ENCODE measurements at regions not wholly inside any gene's neighbourhood (a gene's known extent, or its start where the extent isn't known, plus 50 kb on each side); places are given as distances from the start of the nearest gene placed in this dataset.

- WGBS, 2 donors: 82 to 86% methylated on average over 4 of the region's 4 CpGs
- Histone ChIP-seq H3K4me3 (no peak overlapping the region), H3K4me1 (no peaks in the 10 kb centered on the region), H3K27me3 (no peaks in the 10 kb centered on the region), H3K36me3 (no peaks in the 10 kb centered on the region), H3K27ac (no peak overlapping the region), H3K9me3 (no peaks in the 10 kb centered on the region)
- no peak for DNase-seq (ENCODE audit: low spot score in 2 of 2)
- TF ChIP-seq CTCF (IDR thresholded peaks at IDR 0.05) (no peak), POLR2A (IDR thresholded peaks at IDR 0.05) (no peak), EP300 (IDR thresholded peaks at IDR 0.05) (no peak)
Measured at GRCh38 chr4:11334887-11335286, 93.8 kb downstream of the HS3ST1 start.

GRCh38 chr4:11328401-11328800 is 100.3 kb downstream of the HS3ST1 start:
- H3K36me3 ChIP-seq: no peaks in the 10 kb centered on the region
- no peak overlapping the region for H3K27ac ChIP-seq
- 67 to 76% methylated on average over 2 of the region's 2 CpGs for WGBS, 2 donors
- TF ChIP-seq POLR2A (IDR thresholded peaks at IDR 0.05) (no peak), EP300 (IDR thresholded peaks at IDR 0.05) (no peak), CTCF (IDR thresholded peaks at IDR 0.05) (no peak)
- no peak for DNase-seq (ENCODE audit: low spot score in 2 of 2)
- H3K9me3 ChIP-seq: peaks cover 0 to 6% (median 0%) of the 10 kb centered on the region in 4 donors
- no peaks in the 10 kb centered on the region for H3K27me3 ChIP-seq
- no peaks in the 10 kb centered on the region for H3K4me1 ChIP-seq
- H3K4me3 ChIP-seq: no peak overlapping the region

- TF ChIP-seq POLR2A (IDR thresholded peaks at IDR 0.05): no peak
- TF ChIP-seq CTCF (IDR thresholded peaks at IDR 0.05): no peak
- Histone ChIP-seq H3K27me3 (no peaks in the 10 kb centered on the region), H3K36me3 (no peaks in the 10 kb centered on the region), H3K9me3 (peaks cover 0 to 9% (median 0%) of the 10 kb centered on the region in 4 donors), H3K4me3 (no peak overlapping the region), H3K4me1 (no peaks in the 10 kb centered on the region), H3K27ac (no peak overlapping the region)
- DNase-seq (ENCODE audit: low spot score in 2 of 2): no peak
- WGBS, 2 donors: 74 to 83% methylated on average over 2 of the region's 2 CpGs
Measured at GRCh38 chr4:11326021-11326420, 102.7 kb downstream of the HS3ST1 start.

- H3K27me3 ChIP-seq: no peaks in the 10 kb centered on the region
- no peak for TF ChIP-seq POLR2A (IDR thresholded peaks at IDR 0.05)
- no peak for TF ChIP-seq EP300 (IDR thresholded peaks at IDR 0.05)
- no peak for TF ChIP-seq CTCF (IDR thresholded peaks at IDR 0.05)
- no peaks in the 10 kb centered on the region for H3K4me1 ChIP-seq
- H3K36me3 ChIP-seq: no peaks in the 10 kb centered on the region
- peaks cover 0 to 9% (median 0%) of the 10 kb centered on the region in 4 donors for H3K9me3 ChIP-seq
- H3K27ac ChIP-seq: no peak overlapping the region
- H3K4me3 ChIP-seq: no peak overlapping the region
- no peak for DNase-seq (ENCODE audit: low spot score in 2 of 2)
Measured at GRCh38 chr4:11323771-11324170, 104.9 kb downstream of the HS3ST1 start.

- no peak overlapping the region for H3K4me3 ChIP-seq
- no peak for DNase-seq (ENCODE audit: low spot score in 2 of 2)
- 66 to 71% methylated on average over 6 of the region's 6 CpGs for WGBS, 2 donors
- H3K4me1 ChIP-seq: no peaks in the 10 kb centered on the region
- TF ChIP-seq EP300 (IDR thresholded peaks at IDR 0.05) (no peak), POLR2A (IDR thresholded peaks at IDR 0.05) (no peak), CTCF (IDR thresholded peaks at IDR 0.05) (no peak)
- no peak overlapping the region for H3K27ac ChIP-seq
- no peaks in the 10 kb centered on the region for H3K27me3 ChIP-seq
- no peaks in the 10 kb centered on the region for H3K9me3 ChIP-seq
- no peaks in the 10 kb centered on the region for H3K36me3 ChIP-seq
Measured at GRCh38 chr4:11313157-11313943, 115.3 kb downstream of the HS3ST1 start.

Data from tibial nerve (tissue), 4 donors.